GM12865 (cell line): ENCODE measurements at regions not wholly inside any gene's neighbourhood (a gene's known extent, or its start where the extent isn't known, plus 50 kb on each side); places are given as distances from the start of the nearest gene placed in this dataset.

ENCODE experiments used
- DNase-seq: peaks from one replicate; pipeline ENCODE4 v3.0.0; 2010; ENCODE audit warnings: low read depth
- H3K4me3 ChIP-seq: 2 replicates; pipeline ENCODE4 v1.5.1; 2011; ENCODE audit warnings: mild to moderate bottlenecking, low read depth, low read length, control low read depth
- CTCF ChIP-seq: IDR thresholded peaks from 2 replicates; pipeline ENCODE4 v1.5.1; 2011; ENCODE audit warnings: low read length, control low read depth, low read depth, inconsistent platforms; ENCODE audit not compliant: insufficient read depth; ENCODE audit errors: missing control alignments

- H3K4me3 ChIP-seq: no peak overlapping the region
- DNase-seq: no peak
- TF ChIP-seq CTCF: no peak
Measured at GRCh38 chr5:158305861-158306260, 446.9 kb upstream of the CLINT1 start.

- TF ChIP-seq CTCF: no peak
- DNase-seq: no peak
- no peak overlapping the region for H3K4me3 ChIP-seq
Measured at GRCh38 chr5:158304607-158305006, 445.7 kb upstream of the CLINT1 start.

GRCh38 chr5:158303883-158304282 lies 444.9 kb upstream of the CLINT1 start:
- no peak for DNase-seq
- TF ChIP-seq CTCF: no peak
- no peak overlapping the region for H3K4me3 ChIP-seq

GRCh38 chr5:158303275-158303674 lies 444.3 kb upstream of the CLINT1 start:
- no peak for TF ChIP-seq CTCF
- no peak overlapping the region for H3K4me3 ChIP-seq
- no peak for DNase-seq

GRCh38 chr5:158302029-158302428 lies 443.1 kb upstream of the CLINT1 start:
- H3K4me3 ChIP-seq: no peak overlapping the region
- DNase-seq: no peak
- TF ChIP-seq CTCF: no peak

- TF ChIP-seq CTCF: no peak
- no peak for DNase-seq
- no peak overlapping the region for H3K4me3 ChIP-seq
Measured at GRCh38 chr5:158301186-158301585, 442.2 kb upstream of the CLINT1 start.

- TF ChIP-seq CTCF: no peak
- DNase-seq: no peak
- no peak overlapping the region for H3K4me3 ChIP-seq
Measured at GRCh38 chr5:158300256-158300655, 441.3 kb upstream of the CLINT1 start.
